Neural crest cell (in vitro differentiated cells): ENCODE measurements at regions not wholly inside any gene's neighbourhood (a gene's known extent, or its start where the extent isn't known, plus 50 kb on each side); places are given as distances from the start of the nearest gene placed in this dataset.

Experiments used
- DNase-seq: peaks from one replicate; pipeline ENCODE4 v3.0.0; 2021; ENCODE audit warnings: low read depth, mixed read lengths, low spot score
- H3K27ac Mint-ChIP-seq: one replicate; pipeline ENCODE4 v1.8.0; 2021; ENCODE audit warnings: mild to moderate bottlenecking, mixed read lengths; ENCODE audit not compliant: unreplicated experiment
- H3K27me3 Mint-ChIP-seq: 2 replicates; pipeline ENCODE4 v1.8.0; 2021; ENCODE audit warnings: low read depth, mild to moderate bottlenecking, mixed read lengths
- H3K36me3 Mint-ChIP-seq: 2 replicates; pipeline ENCODE4 v1.8.0; 2021; ENCODE audit warnings: low read depth, mild to moderate bottlenecking, mixed read lengths
- H3K4me1 Mint-ChIP-seq: 2 replicates; pipeline ENCODE4 v1.8.0; 2021; ENCODE audit warnings: mixed read lengths
- H3K4me3 Mint-ChIP-seq: one replicate; pipeline ENCODE4 v1.8.0; 2021; ENCODE audit warnings: mild to moderate bottlenecking, mixed read lengths
- H3K9me3 Mint-ChIP-seq: 2 replicates; pipeline ENCODE4 v1.8.0; 2021; ENCODE audit warnings: mixed read lengths
- TF ChIP-seq, protein P1 (sequence below): fragments of 200-600 bp; sonication (generic); conservative IDR thresholded peaks from 2 replicates; pipeline ENCODE4 v1.5.0; 2021; ENCODE audit warnings: antibody characterized with exemption, mild to moderate bottlenecking

DNA sequence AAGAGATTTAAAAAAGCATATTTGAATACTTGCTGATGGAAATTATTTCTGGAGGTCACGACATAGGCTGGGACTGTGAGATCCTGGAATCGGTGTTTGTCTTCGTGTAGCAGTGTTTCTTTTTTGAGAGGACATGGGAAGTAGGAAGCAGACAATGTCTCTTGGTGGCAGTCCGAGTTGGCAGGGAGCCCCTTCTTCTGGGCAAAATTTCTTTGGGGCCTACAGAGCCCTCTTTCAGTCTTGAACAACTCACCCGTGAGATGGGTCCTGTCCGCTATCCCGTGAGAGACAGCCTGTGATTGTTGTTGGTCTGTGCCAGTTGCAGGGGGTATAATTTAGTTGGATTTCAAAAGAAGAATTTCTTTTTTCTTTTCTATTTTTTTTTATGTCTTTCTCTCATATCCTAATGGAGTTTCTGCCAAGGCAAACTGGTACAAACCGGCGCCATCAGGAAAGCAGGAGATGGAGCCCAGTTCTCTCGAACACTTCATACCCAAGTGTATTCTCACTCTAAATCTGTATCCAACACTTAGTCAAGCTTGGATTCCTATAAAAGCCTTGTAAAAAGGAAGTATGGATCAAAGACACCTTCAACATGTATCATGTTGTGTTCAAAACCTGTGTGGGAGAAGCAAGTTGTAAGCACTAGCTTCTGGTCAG, 785.1 kb downstream of the MAFB start:
- TF ChIP-seq, protein P1, sequence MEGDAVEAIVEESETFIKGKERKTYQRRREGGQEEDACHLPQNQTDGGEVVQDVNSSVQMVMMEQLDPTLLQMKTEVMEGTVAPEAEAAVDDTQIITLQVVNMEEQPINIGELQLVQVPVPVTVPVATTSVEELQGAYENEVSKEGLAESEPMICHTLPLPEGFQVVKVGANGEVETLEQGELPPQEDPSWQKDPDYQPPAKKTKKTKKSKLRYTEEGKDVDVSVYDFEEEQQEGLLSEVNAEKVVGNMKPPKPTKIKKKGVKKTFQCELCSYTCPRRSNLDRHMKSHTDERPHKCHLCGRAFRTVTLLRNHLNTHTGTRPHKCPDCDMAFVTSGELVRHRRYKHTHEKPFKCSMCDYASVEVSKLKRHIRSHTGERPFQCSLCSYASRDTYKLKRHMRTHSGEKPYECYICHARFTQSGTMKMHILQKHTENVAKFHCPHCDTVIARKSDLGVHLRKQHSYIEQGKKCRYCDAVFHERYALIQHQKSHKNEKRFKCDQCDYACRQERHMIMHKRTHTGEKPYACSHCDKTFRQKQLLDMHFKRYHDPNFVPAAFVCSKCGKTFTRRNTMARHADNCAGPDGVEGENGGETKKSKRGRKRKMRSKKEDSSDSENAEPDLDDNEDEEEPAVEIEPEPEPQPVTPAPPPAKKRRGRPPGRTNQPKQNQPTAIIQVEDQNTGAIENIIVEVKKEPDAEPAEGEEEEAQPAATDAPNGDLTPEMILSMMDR = no peak
- peaks cover 7% of the 10 kb centered on the region for H3K27me3 Mint-ChIP-seq

DNA sequence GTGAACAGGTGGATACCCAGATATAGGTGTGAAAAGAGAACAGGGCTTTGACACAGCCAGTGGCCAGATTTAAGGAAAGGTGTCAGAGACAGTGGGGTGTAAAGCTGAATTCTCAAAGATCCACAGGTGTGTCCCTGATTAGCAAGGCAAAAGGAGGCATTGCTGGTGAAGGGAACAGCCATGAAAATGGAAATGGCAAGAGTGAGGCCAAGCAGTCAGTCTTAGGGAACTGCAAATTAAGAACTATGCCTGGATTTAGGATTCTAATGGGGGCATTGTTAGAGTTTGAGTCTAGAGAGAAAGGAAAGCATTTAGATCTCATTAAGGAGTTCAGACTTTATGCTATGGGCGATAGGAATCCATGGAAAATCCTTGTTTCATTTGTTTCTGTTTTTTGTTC, 789.2 kb downstream of the MAFB start:
- DNase-seq = no peak
- Mint-ChIP-seq H3K4me1 (no peaks in the 10 kb centered on the region), H3K4me3 (no peak overlapping the region), H3K36me3 (no peaks in the 10 kb centered on the region), H3K9me3 (peaks cover 1% of the 10 kb centered on the region), H3K27me3 (no peaks in the 10 kb centered on the region), H3K27ac (no peak overlapping the region)
- TF ChIP-seq, protein P1 = no peak

More for the DNA sequence above, 785.1 kb downstream of the MAFB start:
- no peaks in the 10 kb centered on the region for H3K36me3 Mint-ChIP-seq
- no peaks in the 10 kb centered on the region for H3K9me3 Mint-ChIP-seq
- no peak overlapping the region for H3K4me3 Mint-ChIP-seq
- no peaks in the 10 kb centered on the region for H3K4me1 Mint-ChIP-seq
- H3K27ac Mint-ChIP-seq = no peak overlapping the region
- DNase-seq = no peak

DNA sequence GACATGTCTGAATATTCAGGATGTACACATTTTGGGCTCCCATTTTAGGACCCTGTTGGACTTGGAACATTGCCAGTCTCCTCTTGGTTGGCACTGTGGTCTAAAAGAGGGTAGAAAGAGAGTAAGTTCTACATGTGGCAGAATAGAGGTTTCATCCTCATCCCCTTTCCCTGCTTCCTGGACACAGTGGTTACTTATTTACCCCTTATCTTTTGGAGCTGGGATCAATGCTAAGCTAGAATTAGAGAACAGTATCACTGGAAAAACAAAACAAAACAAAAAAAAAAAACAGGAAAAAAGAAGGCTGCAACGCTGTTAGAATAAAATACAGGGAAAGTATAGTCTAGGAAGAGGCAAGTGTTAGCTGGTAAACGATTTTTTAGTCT, 790.6 kb downstream of the MAFB start:
- H3K4me3 Mint-ChIP-seq = no peak overlapping the region
- H3K9me3 Mint-ChIP-seq = peaks cover 3% of the 10 kb centered on the region
- H3K27ac Mint-ChIP-seq = no peak overlapping the region
- H3K27me3 Mint-ChIP-seq = no peaks in the 10 kb centered on the region
- peaks cover 3% of the 10 kb centered on the region for H3K4me1 Mint-ChIP-seq
- no peaks in the 10 kb centered on the region for H3K36me3 Mint-ChIP-seq
- TF ChIP-seq, protein P1 = no peak
- no peak for DNase-seq

DNA sequence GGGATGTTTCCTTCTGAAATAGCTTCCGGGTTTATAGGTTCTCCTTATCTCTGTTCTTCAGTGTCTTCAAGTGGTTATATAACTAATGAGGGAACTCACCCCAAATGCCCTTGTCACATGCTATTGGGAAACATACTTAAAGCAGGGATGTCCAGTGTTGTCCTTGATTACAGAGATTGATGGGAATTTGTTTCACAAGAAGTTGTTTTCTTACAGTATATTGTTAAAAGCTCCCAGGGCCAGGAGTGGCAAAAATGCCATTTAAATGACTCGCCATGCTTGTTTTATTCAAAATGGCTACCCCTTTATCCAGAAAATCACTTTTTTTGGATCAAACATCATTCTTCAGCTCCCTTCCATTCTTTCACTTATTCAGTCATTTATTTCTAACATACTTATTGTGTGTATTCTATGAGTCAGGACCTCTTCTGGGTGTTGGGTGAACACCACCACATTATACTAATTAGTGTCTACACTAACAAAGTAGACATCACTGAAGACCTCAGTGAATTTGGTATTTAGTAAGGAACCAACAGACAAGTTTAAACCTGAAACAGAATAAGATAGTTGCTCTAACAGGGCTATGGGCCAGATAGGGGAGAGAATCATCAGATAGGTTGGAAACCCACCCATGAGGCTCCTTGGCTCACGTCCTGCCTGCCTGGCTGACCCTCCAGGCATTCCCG, 791.1 kb downstream of the MAFB start:
- no peaks in the 10 kb centered on the region for H3K27me3 Mint-ChIP-seq
- no peak overlapping the region for H3K4me3 Mint-ChIP-seq
- H3K36me3 Mint-ChIP-seq = no peaks in the 10 kb centered on the region
- no peak for DNase-seq
- TF ChIP-seq, protein P1 = no peak
- no peak overlapping the region for H3K27ac Mint-ChIP-seq
- H3K9me3 Mint-ChIP-seq = peaks cover 3% of the 10 kb centered on the region
- peaks cover 8% of the 10 kb centered on the region for H3K4me1 Mint-ChIP-seq

DNA sequence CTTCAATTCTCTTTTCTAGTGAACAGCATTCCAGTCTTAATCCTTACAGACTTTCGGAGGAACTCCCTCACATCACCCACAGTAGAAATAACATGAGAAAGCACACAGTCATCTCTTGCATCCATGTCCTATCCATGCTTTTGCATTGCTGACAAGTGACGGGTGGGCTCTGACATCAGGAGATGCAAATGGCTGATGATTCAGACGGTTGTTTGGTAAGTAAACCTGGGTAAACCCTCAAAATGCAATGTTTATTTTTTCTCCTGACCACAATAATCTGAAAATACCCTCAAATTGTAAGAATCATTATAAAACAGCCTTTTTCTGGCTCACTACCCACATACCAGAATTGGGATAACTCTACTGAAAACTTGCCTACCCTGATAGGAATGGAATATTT, 792.0 kb downstream of the MAFB start:
- DNase-seq = no peak
- no peaks in the 10 kb centered on the region for H3K36me3 Mint-ChIP-seq
- TF ChIP-seq, protein P1 = no peak
- peaks cover 10% of the 10 kb centered on the region for H3K4me1 Mint-ChIP-seq
- H3K27ac Mint-ChIP-seq = no peak overlapping the region
- H3K27me3 Mint-ChIP-seq = no peaks in the 10 kb centered on the region
- H3K9me3 Mint-ChIP-seq = peaks cover 3% of the 10 kb centered on the region
- H3K4me3 Mint-ChIP-seq = no peak overlapping the region
